ENCODE measurements at regions not wholly inside any gene's neighbourhood (a gene's known extent, or its start where the extent isn't known, plus 50 kb on each side); places are given as distances from the start of the nearest gene placed in this dataset.

DNA sequence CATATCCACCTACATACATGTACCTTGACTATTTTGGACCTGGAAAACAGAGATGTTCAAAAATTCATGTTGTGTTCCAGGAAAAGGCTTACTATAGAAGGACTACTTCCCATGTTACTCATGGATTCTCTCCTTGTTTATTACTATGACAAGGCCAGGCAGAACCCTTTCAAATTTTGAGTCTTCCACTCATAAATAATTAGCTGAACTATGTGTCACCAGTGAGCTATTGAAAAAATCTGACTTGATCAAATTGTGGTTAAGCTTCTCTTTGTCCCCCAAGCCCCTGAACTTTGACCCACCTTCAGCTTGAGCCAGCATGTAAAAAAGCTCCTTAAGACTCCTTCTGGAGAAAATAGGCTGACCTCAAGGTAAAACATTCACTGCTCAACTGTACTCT lies 1142.8 kb upstream of the EYS start:
- no peak for TF ChIP-seq CEBPB (IDR thresholded peaks at IDR 0.05)
- TF ChIP-seq MAX (IDR thresholded peaks at IDR 0.05), result no peak
- no peak for TF ChIP-seq EP300 (IDR thresholded peaks at IDR 0.05; ENCODE audit: borderline replicate concordance)
- TF ChIP-seq EGR1 (IDR thresholded peaks at IDR 0.05), result no peak
- TF ChIP-seq RAD21 (IDR thresholded peaks at IDR 0.05; ENCODE audit: low read depth), result no peak
- TF ChIP-seq REST (IDR thresholded peaks at IDR 0.05; ENCODE audit: low read depth), result no peak
